ENCODE measurements at regions not wholly inside any gene's neighbourhood (a gene's known extent, or its start where the extent isn't known, plus 50 kb on each side); places are given as distances from the start of the nearest gene placed in this dataset.

- TF ChIP-seq CTCF (IDR thresholded peaks at IDR 0.05; ENCODE audit: insufficient read depth, low read length, poor library complexity, severe bottlenecking) (no peak), EZH2phosphoT487 (conservative IDR thresholded peaks at IDR 0.05; ENCODE audit: low read length) (no peak)
Measured at GRCh38 chr20:21901470-21902275, 196.2 kb downstream of the PAX1 start.
